Mesenchymal stem cell (in vitro differentiated cells and primary cell): ENCODE measurements at regions not wholly inside any gene's neighbourhood (a gene's known extent, or its start where the extent isn't known, plus 50 kb on each side); places are given as distances from the start of the nearest gene placed in this dataset.

Source experiments
- DNase-seq: peaks from one replicate; pipeline ENCODE4 v3.0.0-alpha.2; 2013
- H2AFZ ChIP-seq: one replicate; pipeline ENCODE4 v1.6.1; 2013; ENCODE audit warnings: low read depth, mild to moderate bottlenecking, control low read depth, inconsistent platforms, low read length, moderate library complexity
- H2AK5ac ChIP-seq: 2 replicates; pipeline ENCODE4 v1.6.1; 2013; ENCODE audit warnings: low read length, moderate library complexity, mild to moderate bottlenecking, inconsistent platforms; ENCODE audit not compliant: severe bottlenecking
- H2BK120ac ChIP-seq: one replicate; pipeline ENCODE4 v1.6.1; 2013; ENCODE audit warnings: low read depth, mild to moderate bottlenecking, inconsistent platforms, low read length, moderate library complexity
- H2BK12ac ChIP-seq, 2 experiments: one replicate each; pipeline ENCODE4 v1.6.1; 2013; ENCODE audit warnings: inconsistent platforms in 2 of 2, low read length in 2 of 2, mild to moderate bottlenecking in 2 of 2, moderate library complexity in 2 of 2, control low read depth in 1 of 2
- H2BK15ac ChIP-seq: one replicate; pipeline ENCODE4 v1.6.1; 2013; ENCODE audit warnings: mild to moderate bottlenecking, low read depth, inconsistent platforms; ENCODE audit not compliant: poor library complexity, severe bottlenecking
- H2BK5ac ChIP-seq: 2 replicates; pipeline ENCODE4 v1.6.1; 2013; ENCODE audit warnings: low read depth, mild to moderate bottlenecking, low read length, control low read depth, inconsistent platforms; ENCODE audit not compliant: poor library complexity, severe bottlenecking
- H3K14ac ChIP-seq, 2 experiments: one replicate each; pipeline ENCODE4 v1.6.1; 2013; ENCODE audit warnings: inconsistent platforms in 2 of 2, low read length in 2 of 2, control low read depth in 1 of 2, mild to moderate bottlenecking in 1 of 2, moderate library complexity in 1 of 2
- H3K18ac ChIP-seq, 2 experiments: one replicate each; pipeline ENCODE4 v1.6.1; 2013; ENCODE audit warnings: inconsistent platforms in 2 of 2, low read length in 2 of 2, control low read depth in 1 of 2, low read depth in 1 of 2, mild to moderate bottlenecking in 1 of 2
- H3K23ac ChIP-seq, 2 experiments: one replicate each; pipeline ENCODE4 v1.6.1; 2013; ENCODE audit warnings: inconsistent platforms in 2 of 2, low read length in 2 of 2, mild to moderate bottlenecking in 2 of 2, moderate library complexity in 2 of 2, control low read depth in 1 of 2
- H3K27ac ChIP-seq: 2 replicates; pipeline ENCODE4 v1.5.1; 2013; ENCODE audit warnings: mild to moderate bottlenecking, moderate library complexity, low read length, control low read depth, inconsistent platforms; ENCODE audit not compliant: poor library complexity, severe bottlenecking
- H3K27me3 ChIP-seq, 2 experiments: 2 replicates each; pipeline versions ENCODE4 v1.6.1 to v1.7.0; 2013; ENCODE audit warnings: low read length in 2 of 2, mild to moderate bottlenecking in 2 of 2, moderate library complexity in 2 of 2, control low read depth in 1 of 2, inconsistent platforms in 1 of 2; ENCODE audit not compliant: control insufficient read depth in 1 of 2, insufficient read depth in 1 of 2
- H3K36me3 ChIP-seq, 2 experiments: 2 replicates each; pipeline versions ENCODE4 v1.6.1 to v1.7.0; 2013; ENCODE audit warnings: low read length in 2 of 2, control low read depth in 1 of 2, inconsistent platforms in 1 of 2, low read depth in 1 of 2, mild to moderate bottlenecking in 1 of 2; ENCODE audit not compliant: insufficient read depth in 2 of 2, control insufficient read depth in 1 of 2
- H3K4ac ChIP-seq, 2 experiments: one replicate each; pipeline ENCODE4 v1.6.1; 2013; ENCODE audit warnings: inconsistent platforms in 2 of 2, low read length in 2 of 2, mild to moderate bottlenecking in 2 of 2, moderate library complexity in 2 of 2, control low read depth in 1 of 2, low read depth in 1 of 2
- H3K4me1 ChIP-seq: 2 replicates; pipeline ENCODE4 v1.6.1; 2013; ENCODE audit warnings: low read depth, low read length, control low read depth; ENCODE audit not compliant: control insufficient read depth, insufficient read depth
- H3K4me2 ChIP-seq: 2 replicates; pipeline ENCODE4 v1.6.1; 2013; ENCODE audit warnings: low read length, mild to moderate bottlenecking, inconsistent platforms; ENCODE audit not compliant: poor library complexity, severe bottlenecking
- H3K4me3 ChIP-seq, 2 experiments: 2 replicates each; pipeline versions ENCODE4 v1.5.1 to v1.7.0; 2013; ENCODE audit warnings: low read length in 2 of 2, mild to moderate bottlenecking in 2 of 2, control low read depth in 1 of 2, low read depth in 1 of 2; ENCODE audit not compliant: insufficient read depth in 1 of 2
- H3K79me1 ChIP-seq: replicated peaks from 2 replicates; pipeline ENCODE4 v1.6.1; 2013; ENCODE audit warnings: mild to moderate bottlenecking, control low read depth, low read length, inconsistent platforms; ENCODE audit not compliant: poor library complexity, severe bottlenecking
- H3K9ac ChIP-seq: 2 replicates; pipeline ENCODE4 v1.7.0; 2013; ENCODE audit warnings: mild to moderate bottlenecking, low read length, moderate library complexity
- H3K9me3 ChIP-seq: 2 replicates; pipeline ENCODE4 v1.7.0; 2013; ENCODE audit warnings: mild to moderate bottlenecking, low read length; ENCODE audit not compliant: control insufficient read depth
- H4K8ac ChIP-seq: one replicate; pipeline ENCODE4 v1.6.1; 2013; ENCODE audit warnings: inconsistent platforms, mild to moderate bottlenecking, low read length, moderate library complexity
- H4K91ac ChIP-seq: one replicate; pipeline ENCODE4 v1.6.1; 2013; ENCODE audit warnings: mild to moderate bottlenecking, low read length, inconsistent platforms
- WGBS: methylation state at CpG from one replicate; pipeline ENCODE4 v1.1.7; 2013; ENCODE audit warnings: mixed read lengths; 5-methylcytosine and 5-hydroxymethylcytosine counted together

GRCh38 chr10:4038000-4038399 lies 253.0 kb upstream of the KLF6 start:
- no peak overlapping the region for H2BK5ac ChIP-seq
- WGBS, result 100% methylated on average over 4 of the region's 4 CpGs
- no peak overlapping the region for H3K27ac ChIP-seq
- no peak overlapping the region for H3K4me3 ChIP-seq
- H3K18ac ChIP-seq, result no peak overlapping the region
- H3K27me3 ChIP-seq, result no peaks in the 10 kb centered on the region
- no peak overlapping the region for H4K91ac ChIP-seq
- no peaks in the 10 kb centered on the region for H3K79me1 ChIP-seq
- no peaks in the 10 kb centered on the region for H3K36me3 ChIP-seq
- H3K4me1 ChIP-seq, result no peaks in the 10 kb centered on the region
- H2AFZ ChIP-seq, result no peak overlapping the region
- H3K23ac ChIP-seq, result no peak overlapping the region
- no peak overlapping the region for H4K8ac ChIP-seq
- H2BK120ac ChIP-seq, result no peak overlapping the region
- H3K4me2 ChIP-seq, result no peak overlapping the region
- DNase-seq, result no peak
- H2BK12ac ChIP-seq, result no peak overlapping the region
- no peak overlapping the region for H2AK5ac ChIP-seq
- H3K9ac ChIP-seq, result no peak overlapping the region
- no peak overlapping the region for H2BK15ac ChIP-seq
- no peak overlapping the region for H3K4ac ChIP-seq
- no peak overlapping the region for H3K14ac ChIP-seq
- H3K9me3 ChIP-seq, result peaks cover 17% of the 10 kb centered on the region

- H3K36me3 ChIP-seq, result no peaks in the 10 kb centered on the region
- no peaks in the 10 kb centered on the region for H3K27me3 ChIP-seq
- no peak overlapping the region for H3K4me3 ChIP-seq
- no peak overlapping the region for H3K4me2 ChIP-seq
- H2BK12ac ChIP-seq, result no peak overlapping the region
- no peaks in the 10 kb centered on the region for H3K4me1 ChIP-seq
- no peak overlapping the region for H3K4ac ChIP-seq
- no peak overlapping the region for H2BK120ac ChIP-seq
- H2AK5ac ChIP-seq, result no peak overlapping the region
- no peak overlapping the region for H3K27ac ChIP-seq
- H4K8ac ChIP-seq, result no peak overlapping the region
- no peaks in the 10 kb centered on the region for H3K79me1 ChIP-seq
- H4K91ac ChIP-seq, result no peak overlapping the region
- no peak overlapping the region for H3K18ac ChIP-seq
- no peak for DNase-seq
- H2AFZ ChIP-seq, result no peak overlapping the region
- H2BK5ac ChIP-seq, result no peak overlapping the region
- H3K9ac ChIP-seq, result peak overlapping the region; percentile 57
- no peak overlapping the region for H2BK15ac ChIP-seq
- peaks cover 1% of the 10 kb centered on the region for H3K9me3 ChIP-seq
- no peak overlapping the region for H3K23ac ChIP-seq
- no CpG with 5 or more reads among the region's 3 CpGs for WGBS
- H3K14ac ChIP-seq, result no peak overlapping the region
Observed at GRCh38 chr10:4035599-4035945, 250.6 kb upstream of the KLF6 start.

- WGBS, result 39% methylated on average over 12 of the region's 15 CpGs
- peak overlapping the region; percentile 10 for H2AFZ ChIP-seq
Observed at GRCh38 chr10:4034907-4035598, 250.0 kb upstream of the KLF6 start.

GRCh38 chr10:4033341-4033896 lies 248.4 kb upstream of the KLF6 start:
- H3K27ac ChIP-seq, result no peak overlapping the region
- 94% methylated on average over 7 of the region's 8 CpGs for WGBS
- H3K18ac ChIP-seq, result peak overlapping the region in 1 of 2 experiments; percentile 6
- H4K91ac ChIP-seq, result no peak overlapping the region
- H3K36me3 ChIP-seq, result no peaks in the 10 kb centered on the region
- H2AK5ac ChIP-seq, result no peak overlapping the region
- H2AFZ ChIP-seq, result no peak overlapping the region
- H3K14ac ChIP-seq, result no peak overlapping the region
- H3K23ac ChIP-seq, result no peak overlapping the region
- no peak overlapping the region for H2BK15ac ChIP-seq
- no peak overlapping the region for H4K8ac ChIP-seq
- H3K9ac ChIP-seq, result no peak overlapping the region
- no peaks in the 10 kb centered on the region for H3K27me3 ChIP-seq
- no peaks in the 10 kb centered on the region for H3K9me3 ChIP-seq
- H3K4me2 ChIP-seq, result no peak overlapping the region
- H3K79me1 ChIP-seq, result no peaks in the 10 kb centered on the region
- no peak overlapping the region for H2BK5ac ChIP-seq
- H2BK12ac ChIP-seq, result peak overlapping the region in 1 of 2 experiments; percentile 94
- peak; percentile 57 for DNase-seq
- peak overlapping the region; percentile 35 for H2BK120ac ChIP-seq
- no peak overlapping the region for H3K4me3 ChIP-seq
- H3K4ac ChIP-seq, result peak overlapping the region; percentile 63 to 81
- no peaks in the 10 kb centered on the region for H3K4me1 ChIP-seq

More at GRCh38 chr10:4034907-4035598, 250.0 kb upstream of the KLF6 start:
- H3K4me1 ChIP-seq, result no peaks in the 10 kb centered on the region
- H2BK12ac ChIP-seq, result peak overlapping the region; percentile 61 to 67
- H3K9me3 ChIP-seq, result no peaks in the 10 kb centered on the region
- H3K4me2 ChIP-seq, result no peak overlapping the region
- H4K91ac ChIP-seq, result peak overlapping the region; percentile 34
- H3K79me1 ChIP-seq, result no peaks in the 10 kb centered on the region
- H3K9ac ChIP-seq, result peak overlapping the region; percentile 57
- peak; percentile 58 for DNase-seq
- H3K27me3 ChIP-seq, result no peaks in the 10 kb centered on the region
- H2BK120ac ChIP-seq, result peak overlapping the region; percentile 27
- H3K4ac ChIP-seq, result peak overlapping the region; percentile 36 to 47
- H3K14ac ChIP-seq, result no peak overlapping the region
- H2BK5ac ChIP-seq, result no peak overlapping the region
- H4K8ac ChIP-seq, result peak overlapping the region; percentile 67
- no peak overlapping the region for H3K23ac ChIP-seq
- peak overlapping the region; percentile 63 to 64 for H3K18ac ChIP-seq
- no peak overlapping the region for H2AK5ac ChIP-seq
- no peaks in the 10 kb centered on the region for H3K36me3 ChIP-seq
- no peak overlapping the region for H2BK15ac ChIP-seq
- no peak overlapping the region for H3K27ac ChIP-seq
- peak overlapping the region in 1 of 2 experiments; percentile 36 for H3K4me3 ChIP-seq
